Colonic mucosa (tissue), 4 donors: ENCODE measurements at regions not wholly inside any gene's neighbourhood (a gene's known extent, or its start where the extent isn't known, plus 50 kb on each side); places are given as distances from the start of the nearest gene placed in this dataset.
"Not testable (repeated sequence)": the region's sequence is repeated elsewhere in the genome, so short reads cannot be mapped to it uniquely, and the experiment has no call there.

Source experiments
- DNase-seq: peaks from one replicate; pipeline ENCODE4 v3.0.0-alpha.2; 2020
- H3K27ac ChIP-seq: fragments of 200-600 bp; one replicate; pipeline ENCODE4 v1.8.0; 2021
- H3K27me3 ChIP-seq: fragments of 200-600 bp; one replicate; pipeline ENCODE4 v1.8.0; 2021
- H3K36me3 ChIP-seq: fragments of 200-600 bp; one replicate; pipeline ENCODE4 v1.8.0; 2021
- H3K4me1 ChIP-seq: fragments of 200-600 bp; one replicate; pipeline ENCODE4 v1.8.0; 2021; ENCODE audit warnings: mild to moderate bottlenecking
- H3K4me3 ChIP-seq: fragments of 200-600 bp; one replicate; pipeline ENCODE4 v1.8.0; 2021
- H3K9ac ChIP-seq, 2 donors: one replicate each; pipeline ENCODE4 v1.7.0; 2013; ENCODE audit warnings: control low read depth in 2 of 2, low read depth in 2 of 2, low read length in 2 of 2
- H3K9me3 ChIP-seq: fragments of 200-600 bp; one replicate; pipeline ENCODE4 v1.8.0; 2021
- intact Hi-C: fragments of 100-400 bp; cut with DNase I; formaldehyde crosslinking; loops from one replicate; pipeline ENCODE4 v1.14.1; 2022
- TF ChIP-seq, protein P1 (sequence below): fragments of 200-600 bp; IDR thresholded peaks from one replicate; pipeline ENCODE4 v1.8.0; 2022; ENCODE audit warnings: antibody characterized with exemption, mild to moderate bottlenecking
- donor health status: healthy.
- donor health status: DM: no; HTN: no; CAD: no.
- donor health status: DM: no; HTN: no; CAD: no.

DNA sequence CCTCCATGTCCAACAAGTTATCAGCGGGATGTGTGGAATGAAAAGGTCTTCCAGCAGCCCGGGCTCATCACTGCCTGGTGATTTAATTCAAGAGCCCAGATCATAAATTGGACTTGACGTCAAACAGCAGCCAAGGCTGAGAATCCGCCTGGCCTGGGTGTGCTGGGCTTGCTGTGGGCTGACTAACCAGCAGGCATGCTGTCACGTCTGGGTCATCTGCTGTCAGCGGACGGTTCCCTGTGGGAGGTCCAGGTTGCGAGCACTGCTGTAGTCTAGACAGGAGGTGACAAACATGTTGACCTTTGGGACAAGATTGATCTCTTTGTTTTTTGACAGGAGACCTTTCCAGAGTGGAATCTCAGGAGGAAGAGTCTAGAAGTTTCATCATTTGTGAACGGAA, 289.7 kb downstream of the OSTF1 start:
- no peak overlapping the region for H3K27ac ChIP-seq
- H3K27me3 ChIP-seq = no peaks in the 10 kb centered on the region
- H3K4me1 ChIP-seq = no peaks in the 10 kb centered on the region
- TF ChIP-seq, protein P1, sequence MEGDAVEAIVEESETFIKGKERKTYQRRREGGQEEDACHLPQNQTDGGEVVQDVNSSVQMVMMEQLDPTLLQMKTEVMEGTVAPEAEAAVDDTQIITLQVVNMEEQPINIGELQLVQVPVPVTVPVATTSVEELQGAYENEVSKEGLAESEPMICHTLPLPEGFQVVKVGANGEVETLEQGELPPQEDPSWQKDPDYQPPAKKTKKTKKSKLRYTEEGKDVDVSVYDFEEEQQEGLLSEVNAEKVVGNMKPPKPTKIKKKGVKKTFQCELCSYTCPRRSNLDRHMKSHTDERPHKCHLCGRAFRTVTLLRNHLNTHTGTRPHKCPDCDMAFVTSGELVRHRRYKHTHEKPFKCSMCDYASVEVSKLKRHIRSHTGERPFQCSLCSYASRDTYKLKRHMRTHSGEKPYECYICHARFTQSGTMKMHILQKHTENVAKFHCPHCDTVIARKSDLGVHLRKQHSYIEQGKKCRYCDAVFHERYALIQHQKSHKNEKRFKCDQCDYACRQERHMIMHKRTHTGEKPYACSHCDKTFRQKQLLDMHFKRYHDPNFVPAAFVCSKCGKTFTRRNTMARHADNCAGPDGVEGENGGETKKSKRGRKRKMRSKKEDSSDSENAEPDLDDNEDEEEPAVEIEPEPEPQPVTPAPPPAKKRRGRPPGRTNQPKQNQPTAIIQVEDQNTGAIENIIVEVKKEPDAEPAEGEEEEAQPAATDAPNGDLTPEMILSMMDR = no peak
- peak; percentile 20 for DNase-seq
- H3K4me3 ChIP-seq = no peak overlapping the region
- no peak overlapping the region for H3K9ac ChIP-seq
- no peaks in the 10 kb centered on the region for H3K9me3 ChIP-seq
- intact Hi-C loops = no loop called here
- no peaks in the 10 kb centered on the region for H3K36me3 ChIP-seq

- no peak overlapping the region for H3K9ac ChIP-seq
- H3K27ac ChIP-seq = no peak overlapping the region
- H3K4me3 ChIP-seq = no peak overlapping the region
- DNase-seq = no peak
- no peaks in the 10 kb centered on the region for H3K27me3 ChIP-seq
- H3K9me3 ChIP-seq = no peaks in the 10 kb centered on the region
- H3K4me1 ChIP-seq = no peaks in the 10 kb centered on the region
- intact Hi-C loops = no loop called here
- no peaks in the 10 kb centered on the region for H3K36me3 ChIP-seq
- TF ChIP-seq, protein P1 = no peak
Observed at GRCh38 chr9:75378926-75379325, 290.6 kb downstream of the OSTF1 start.

DNA sequence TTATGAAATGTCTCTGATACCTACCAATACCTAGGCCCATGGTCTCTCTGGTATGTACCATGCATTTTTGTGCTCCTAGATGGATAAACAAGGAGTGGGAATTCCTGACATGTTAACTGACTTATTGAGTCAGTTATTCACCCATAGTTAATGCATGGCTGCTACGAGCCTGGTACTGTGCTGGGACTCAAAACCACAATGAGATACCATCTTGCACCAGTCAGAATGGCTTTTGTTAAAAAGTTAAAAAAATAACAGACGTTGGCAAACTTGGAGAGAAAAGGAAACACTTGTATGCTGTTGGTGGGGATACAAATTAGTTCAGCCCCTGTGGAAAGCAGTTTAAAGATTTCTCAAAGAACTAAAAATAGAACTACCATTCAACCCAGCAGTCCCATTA, 293.8 kb downstream of the OSTF1 start:
- TF ChIP-seq, protein P1 = no peak
- Histone ChIP-seq H3K27me3 (no peaks in the 10 kb centered on the region), H3K4me1 (no peaks in the 10 kb centered on the region), H3K9me3 (no peaks in the 10 kb centered on the region), H3K9ac (no peak overlapping the region), H3K36me3 (no peaks in the 10 kb centered on the region), H3K27ac (no peak overlapping the region), H3K4me3 (no peak overlapping the region)
- intact Hi-C loops = no loop called here
- no peak for DNase-seq

DNA sequence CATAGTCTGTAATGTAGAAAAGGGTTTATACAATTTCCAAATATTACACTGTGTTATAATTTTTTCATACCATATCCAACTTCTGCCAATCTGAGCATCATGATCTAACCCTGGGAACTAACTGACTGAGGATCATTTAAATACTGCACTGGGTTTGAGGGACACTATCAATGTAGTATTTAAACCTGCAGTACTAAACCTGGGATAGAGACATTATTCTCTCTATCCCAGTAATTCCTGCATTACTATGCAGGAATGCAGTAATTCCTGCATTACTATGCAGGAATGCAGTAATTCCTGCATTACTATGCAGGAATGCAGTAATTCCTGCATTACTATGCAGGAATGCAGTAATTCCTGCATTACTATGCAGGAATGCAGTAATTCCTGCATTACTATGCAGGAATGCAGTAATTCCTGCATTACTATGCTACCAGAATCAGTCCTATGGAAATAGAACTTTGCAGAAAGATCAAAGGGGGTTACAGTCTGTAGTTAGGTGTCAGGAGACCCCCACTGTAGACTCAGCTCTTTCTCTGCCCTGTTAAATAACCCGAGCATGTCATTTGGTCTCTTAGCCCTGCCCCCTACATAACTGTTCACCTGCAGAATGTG, 295.2 kb downstream of the OSTF1 start:
- H3K9me3 ChIP-seq, DNase-seq, H3K4me1 ChIP-seq, H3K27ac ChIP-seq, intact Hi-C loops, H3K27me3 ChIP-seq, H3K4me3 ChIP-seq, H3K9ac ChIP-seq, H3K36me3 ChIP-seq: not testable (repeated sequence)

- H3K27me3 ChIP-seq = no peaks in the 10 kb centered on the region
- no peak for DNase-seq
- H3K27ac ChIP-seq = no peak overlapping the region
- H3K9me3 ChIP-seq = no peaks in the 10 kb centered on the region
- no peaks in the 10 kb centered on the region for H3K36me3 ChIP-seq
- intact Hi-C loops = no loop called here
- TF ChIP-seq, protein P1 = no peak
- H3K9ac ChIP-seq = no peak overlapping the region
- H3K4me1 ChIP-seq = no peaks in the 10 kb centered on the region
- H3K4me3 ChIP-seq = no peak overlapping the region
Observed at GRCh38 chr9:75385236-75385635, 296.9 kb downstream of the OSTF1 start.

DNA sequence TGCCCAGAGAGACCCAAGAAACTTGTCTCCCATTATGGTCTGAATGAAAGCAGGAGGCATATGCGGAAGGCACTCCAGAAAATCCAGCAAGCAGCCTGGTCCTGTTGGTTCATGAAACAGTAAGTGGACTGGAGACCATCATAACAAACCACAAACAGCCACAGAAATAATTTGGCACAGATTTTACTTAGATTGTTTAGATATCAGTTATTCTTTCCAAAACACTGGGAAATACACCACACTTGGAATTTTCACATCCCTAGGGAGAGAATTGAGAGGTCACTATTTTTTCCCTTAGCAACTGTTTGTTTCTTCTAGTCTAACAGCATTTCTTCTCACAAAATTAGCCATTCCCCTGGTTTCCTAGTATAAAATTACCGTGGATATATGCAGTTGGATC, 300.8 kb downstream of the OSTF1 start:
- TF ChIP-seq, protein P1 = no peak
- H3K9ac ChIP-seq = no peak overlapping the region
- no peak overlapping the region for H3K4me3 ChIP-seq
- H3K36me3 ChIP-seq = no peaks in the 10 kb centered on the region
- H3K9me3 ChIP-seq = no peaks in the 10 kb centered on the region
- no peak for DNase-seq
- H3K4me1 ChIP-seq = no peaks in the 10 kb centered on the region
- H3K27me3 ChIP-seq = no peaks in the 10 kb centered on the region
- intact Hi-C loops = no loop called here
- no peak overlapping the region for H3K27ac ChIP-seq
